OCI-LY1 (cell line): ENCODE measurements at regions not wholly inside any gene's neighbourhood (a gene's known extent, or its start where the extent isn't known, plus 50 kb on each side); places are given as distances from the start of the nearest gene placed in this dataset.

Experiments used
- H2AFZ ChIP-seq: fragments of 200-600 bp; sonication (generic), shearing (Covaris generic); 2 replicates; pipeline ENCODE4 v1.6.0; 2014; ENCODE audit warnings: antibody characterized with exemption, mild to moderate bottlenecking, low read length
- H3F3A ChIP-seq: fragments of 200-600 bp; sonication (generic), shearing (Covaris generic); 2 replicates; pipeline ENCODE4 v1.6.0; 2014; ENCODE audit warnings: mild to moderate bottlenecking, antibody characterized with exemption, low read length, moderate library complexity; ENCODE audit not compliant: insufficient read depth
- H3K27ac ChIP-seq: fragments of 200-600 bp; sonication (generic); 2 replicates; pipeline ENCODE4 v1.5.1; 2014; ENCODE audit warnings: low read length, mixed run types, mild to moderate bottlenecking, low read depth; ENCODE audit not compliant: poor library complexity, severe bottlenecking
- H3K27me3 ChIP-seq: fragments of 200-600 bp; sonication (generic); 2 replicates; pipeline ENCODE4 v1.6.0; 2014; ENCODE audit warnings: antibody characterized with exemption, mild to moderate bottlenecking, low read length, moderate library complexity; ENCODE audit not compliant: insufficient read depth
- H3K36me3 ChIP-seq: fragments of 200-600 bp; sonication (generic); 2 replicates; pipeline ENCODE4 v1.6.1; 2014; ENCODE audit warnings: mild to moderate bottlenecking, antibody characterized with exemption, low read length, moderate library complexity, mixed read lengths; ENCODE audit not compliant: insufficient read depth
- H3K4me1 ChIP-seq: fragments of 200-600 bp; sonication (generic); 2 replicates; pipeline ENCODE4 v1.5.1; 2014; ENCODE audit warnings: mild to moderate bottlenecking, low read length, moderate library complexity; ENCODE audit not compliant: insufficient read depth, severe bottlenecking
- H3K4me2 ChIP-seq: fragments of 200-600 bp; sonication (generic), shearing (Covaris generic); 2 replicates; pipeline ENCODE4 v1.6.1; 2014; ENCODE audit warnings: low read length
- H3K4me3 ChIP-seq: fragments of 200-600 bp; sonication (generic); 2 replicates; pipeline ENCODE4 v1.5.1; 2014; ENCODE audit warnings: low read length, low read depth, mild to moderate bottlenecking, mixed read lengths; ENCODE audit not compliant: poor library complexity, severe bottlenecking
- H3K79me2 ChIP-seq: fragments of 200-600 bp; shearing (Covaris generic); 2 replicates; pipeline ENCODE4 v1.6.1; 2016; ENCODE audit warnings: mixed run types, low read length, mixed read lengths; ENCODE audit not compliant: insufficient read depth
- H3K9ac ChIP-seq: fragments of 200-600 bp; sonication (generic), shearing (Covaris generic); 2 replicates; pipeline ENCODE4 v1.6.1; 2014; ENCODE audit warnings: mild to moderate bottlenecking, low read length, mixed read lengths
- H3K9me2 ChIP-seq: fragments of 200-600 bp; sonication (generic), shearing (Covaris generic); 2 replicates; pipeline ENCODE4 v1.6.1; 2014; ENCODE audit warnings: low read depth, mild to moderate bottlenecking, low read length, mixed read lengths
- H3K9me3 ChIP-seq: fragments of 200-600 bp; shearing (Covaris generic); 2 replicates; pipeline ENCODE4 v1.6.1; 2014; ENCODE audit warnings: low read length, mixed read lengths
- H4K20me1 ChIP-seq: fragments of 200-600 bp; sonication (generic), shearing (Covaris generic); 2 replicates; pipeline ENCODE4 v1.6.0; 2016; ENCODE audit warnings: mild to moderate bottlenecking, low read length; ENCODE audit not compliant: insufficient read depth
- CTCF ChIP-seq: fragments of 200-600 bp; sonication (generic), shearing (Covaris generic); IDR thresholded peaks from 2 replicates; pipeline ENCODE4 v1.5.1; 2017; ENCODE audit warnings: mild to moderate bottlenecking, antibody characterized with exemption, low read length, moderate library complexity, mixed read lengths
- EZH2 ChIP-seq: fragments of 200-600 bp; sonication (generic), shearing (Covaris generic); IDR thresholded peaks from 2 replicates; pipeline ENCODE4 v1.8.0; 2017; ENCODE audit warnings: borderline replicate concordance, mixed run types, mild to moderate bottlenecking, antibody characterized with exemption, low read length, moderate library complexity, mixed read lengths

- Histone ChIP-seq H3K27ac (no peak overlapping the region), H3K4me3 (no peak overlapping the region), H3K9ac (no peak overlapping the region), H3K79me2 (no peaks in the 10 kb centered on the region), H4K20me1 (no peaks in the 10 kb centered on the region), H3K27me3 (peaks cover 5% of the 10 kb centered on the region; the same call in 1 of the 2 replicates), H3K36me3 (no peaks in the 10 kb centered on the region), H3K9me3 (no peaks in the 10 kb centered on the region), H3K4me1 (no peaks in the 10 kb centered on the region), H3K4me2 (no peak overlapping the region), H2AFZ (no peak overlapping the region), H3K9me2 (no peaks in the 10 kb centered on the region), H3F3A (no peaks in the 10 kb centered on the region)
- TF ChIP-seq CTCF, result no peak
- no peak for TF ChIP-seq EZH2
Measured at GRCh38 chr13:109986851-109987250, 200.5 kb upstream of the IRS2 start.

GRCh38 chr13:109985871-109986450, 199.6 kb upstream of the IRS2 start:
- H3K4me1 ChIP-seq, result no peaks in the 10 kb centered on the region
- no peak overlapping the region for H3K4me3 ChIP-seq
- H3K79me2 ChIP-seq, result no peaks in the 10 kb centered on the region
- no peak for TF ChIP-seq CTCF
- TF ChIP-seq EZH2, result no peak
- no peak overlapping the region for H3K9ac ChIP-seq
- H4K20me1 ChIP-seq, result no peaks in the 10 kb centered on the region
- no peaks in the 10 kb centered on the region for H3K36me3 ChIP-seq
- no peak overlapping the region for H3K4me2 ChIP-seq
- H3F3A ChIP-seq, result no peaks in the 10 kb centered on the region
- no peak overlapping the region for H2AFZ ChIP-seq
- peaks cover 5% of the 10 kb centered on the region; the same call in 1 of the 2 replicates for H3K27me3 ChIP-seq
- H3K27ac ChIP-seq, result no peak overlapping the region
- H3K9me2 ChIP-seq, result no peaks in the 10 kb centered on the region
- no peaks in the 10 kb centered on the region for H3K9me3 ChIP-seq

GRCh38 chr13:109983447-109983846, 197.1 kb upstream of the IRS2 start:
- Histone ChIP-seq H3K9me3 (no peaks in the 10 kb centered on the region), H3K27ac (no peak overlapping the region), H3K79me2 (no peaks in the 10 kb centered on the region), H3K4me2 (no peak overlapping the region), H3K4me1 (no peaks in the 10 kb centered on the region), H3K4me3 (no peak overlapping the region), H2AFZ (no peak overlapping the region), H3K9ac (no peak overlapping the region), H3K36me3 (no peaks in the 10 kb centered on the region), H3K9me2 (no peaks in the 10 kb centered on the region), H3F3A (no peaks in the 10 kb centered on the region), H3K27me3 (peaks cover 5% of the 10 kb centered on the region; the same call in 1 of the 2 replicates), H4K20me1 (no peaks in the 10 kb centered on the region)
- no peak for TF ChIP-seq EZH2
- no peak for TF ChIP-seq CTCF
